Upper lobe of left lung (tissue), 4 donors: ENCODE measurements at regions not wholly inside any gene's neighbourhood (a gene's known extent, or its start where the extent isn't known, plus 50 kb on each side); places are given as distances from the start of the nearest gene placed in this dataset.
"Not testable (repeated sequence)": the region's sequence is repeated elsewhere in the genome, so short reads cannot be mapped to it uniquely, and the experiment has no call there.

Experiments used
- EP300 ChIP-seq, 4 donors: sonication (generic); formaldehyde crosslinking; IDR thresholded peaks; one replicate each; pipeline ENCODE4 v1.5.1; 2017; ENCODE audit warnings: antibody characterized with exemption in 4 of 4, control low read depth in 2 of 4
- POLR2A ChIP-seq, 4 donors: fragments of 450-650 bp; IDR thresholded peaks; one replicate each; pipeline ENCODE4 v1.5.1; 2016 to 2017; ENCODE audit warnings: antibody characterized with exemption in 4 of 4, mild to moderate bottlenecking in 2 of 4
- POLR2AphosphoS5 ChIP-seq, 2 donors: sonication (generic); formaldehyde crosslinking; IDR thresholded peaks; one replicate each; pipeline ENCODE4 v1.5.1; 2017; ENCODE audit warnings: antibody characterized with exemption in 2 of 2
- TF ChIP-seq, protein P1 (sequence below), 6 experiments: fragments of 450-650 bp in 4 of 6; fragments of 200-600 bp in 2 of 6; sonication (generic) in 2 of 6; IDR thresholded peaks; one replicate each; pipeline ENCODE4 v1.5.1; 2016 to 2019; ENCODE audit warnings: antibody characterized with exemption in 6 of 6

DNA sequence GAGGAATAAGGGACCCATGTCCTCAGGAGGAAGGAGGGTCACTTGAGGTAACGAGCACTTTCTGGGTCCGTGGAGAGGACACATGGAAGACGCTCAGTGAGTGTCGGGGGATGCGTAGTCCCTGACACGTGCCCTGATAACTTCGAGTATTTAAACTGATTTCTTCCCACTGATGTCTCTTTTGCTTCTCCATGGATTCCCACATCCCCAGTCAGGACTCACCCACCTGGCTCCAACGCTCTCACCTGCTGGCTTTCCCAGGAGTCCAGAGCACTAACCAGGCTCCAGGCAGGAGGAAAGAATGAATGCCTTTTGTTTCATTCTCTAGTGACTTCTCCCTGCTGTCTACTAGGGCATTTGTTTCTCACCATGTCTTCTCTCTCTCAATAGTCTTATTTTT is 81.2 kb upstream of the NBPF11 start:
- not testable (repeated sequence) for TF ChIP-seq POLR2AphosphoS5, POLR2A, EP300 (IDR thresholded peaks at IDR 0.05)
- TF ChIP-seq, protein P1, sequence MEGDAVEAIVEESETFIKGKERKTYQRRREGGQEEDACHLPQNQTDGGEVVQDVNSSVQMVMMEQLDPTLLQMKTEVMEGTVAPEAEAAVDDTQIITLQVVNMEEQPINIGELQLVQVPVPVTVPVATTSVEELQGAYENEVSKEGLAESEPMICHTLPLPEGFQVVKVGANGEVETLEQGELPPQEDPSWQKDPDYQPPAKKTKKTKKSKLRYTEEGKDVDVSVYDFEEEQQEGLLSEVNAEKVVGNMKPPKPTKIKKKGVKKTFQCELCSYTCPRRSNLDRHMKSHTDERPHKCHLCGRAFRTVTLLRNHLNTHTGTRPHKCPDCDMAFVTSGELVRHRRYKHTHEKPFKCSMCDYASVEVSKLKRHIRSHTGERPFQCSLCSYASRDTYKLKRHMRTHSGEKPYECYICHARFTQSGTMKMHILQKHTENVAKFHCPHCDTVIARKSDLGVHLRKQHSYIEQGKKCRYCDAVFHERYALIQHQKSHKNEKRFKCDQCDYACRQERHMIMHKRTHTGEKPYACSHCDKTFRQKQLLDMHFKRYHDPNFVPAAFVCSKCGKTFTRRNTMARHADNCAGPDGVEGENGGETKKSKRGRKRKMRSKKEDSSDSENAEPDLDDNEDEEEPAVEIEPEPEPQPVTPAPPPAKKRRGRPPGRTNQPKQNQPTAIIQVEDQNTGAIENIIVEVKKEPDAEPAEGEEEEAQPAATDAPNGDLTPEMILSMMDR (IDR thresholded peaks at IDR 0.05) = not testable (repeated sequence)
